Right cardiac atrium (tissue), 5 donors: ENCODE measurements at regions not wholly inside any gene's neighbourhood (a gene's known extent, or its start where the extent isn't known, plus 50 kb on each side); places are given as distances from the start of the nearest gene placed in this dataset.

ENCODE experiments used
- ATAC-seq, 2 donors: fragments of 200-7000 bp; cut with Tn5 transposase; one replicate each; pipeline versions ENCODE4 v1.8.0 to v1.9.1; 2020; ENCODE audit warnings: moderate library complexity in 2 of 2, mild to moderate bottlenecking in 1 of 2
- DNase-seq, 3 donors: peaks; one replicate each; pipeline ENCODE4 v3.0.0-alpha.2; 2020
- H3K27ac ChIP-seq: one replicate; pipeline ENCODE4 v1.5.1; 2013; ENCODE audit warnings: mild to moderate bottlenecking, low read length, control low read depth, moderate library complexity
- H3K27me3 ChIP-seq: one replicate; pipeline ENCODE4 v1.6.1; 2013; ENCODE audit not compliant: control insufficient read depth, insufficient read depth
- H3K4me1 ChIP-seq: one replicate; pipeline ENCODE4 v1.6.1; 2013; ENCODE audit warnings: low read length; ENCODE audit not compliant: control insufficient read depth, insufficient read depth
- H3K4me3 ChIP-seq: one replicate; pipeline ENCODE4 v1.5.1; 2013; ENCODE audit warnings: low read length, control low read depth
- H3K9me3 ChIP-seq: one replicate; pipeline ENCODE4 v1.6.1; 2013; ENCODE audit warnings: low read length; ENCODE audit not compliant: control insufficient read depth
- WGBS: extraction: QIAGEN DNeasy Blood & Tissue Kit; methylation state at CpG from one replicate; pipeline ENCODE4 v1.1.7; 2013; 5-methylcytosine and 5-hydroxymethylcytosine counted together
- intact Hi-C, 4 donors: fragments of 100-400 bp; cut with DNase I; formaldehyde crosslinking; loops; one replicate each; pipeline versions ENCODE4 v1.11.0 to v1.14.0; 2022 to 2023
- donor health status: healthy with polysubstance abuse.
- donor health status: DM: no; HTN: yes; CAD: no.
- donor health status: DM: no; HTN: no; CAD: no.
- donor health status: DM: no; HTN: yes; CAD: no; lungs with severe emphysema.
- donor health status: DM: yes; HTN: yes; CAD: no.

GRCh38 chr6:85113934-85114580 is 335.8 kb upstream of the NT5E start:
- WGBS, result 47% methylated on average over 21 of the region's 21 CpGs
- ATAC-seq (peak in 1 of 2 donors; percentile 38), DNase-seq (peak; percentile 22 to 58 (median 56))
- intact Hi-C loops, result no loop called here
- Histone ChIP-seq H3K27ac (no peak overlapping the region), H3K27me3 (no peaks in the 10 kb centered on the region), H3K4me3 (peak overlapping the region; percentile 16), H3K9me3 (no peaks in the 10 kb centered on the region), H3K4me1 (no peaks in the 10 kb centered on the region)

- Histone ChIP-seq H3K9me3 (no peaks in the 10 kb centered on the region), H3K4me1 (no peaks in the 10 kb centered on the region), H3K27me3 (no peaks in the 10 kb centered on the region), H3K4me3 (no peak overlapping the region), H3K27ac (no peak overlapping the region)
- 79% methylated on average over 1 of the region's 1 CpG for WGBS
- ATAC-seq, result no peak
- no peak for DNase-seq
- intact Hi-C loops, result no loop called here
These were observed 337.3 kb upstream of the NT5E start for GRCh38 chr6:85112540-85112939.

- 56% methylated on average over 8 of the region's 8 CpGs for WGBS
- ATAC-seq, result peak in 1 of 2 donors; percentile 48
- intact Hi-C loops, result no loop called here
- Histone ChIP-seq H3K9me3 (no peaks in the 10 kb centered on the region), H3K27me3 (no peaks in the 10 kb centered on the region), H3K27ac (no peak overlapping the region), H3K4me1 (no peaks in the 10 kb centered on the region), H3K4me3 (no peak overlapping the region)
- DNase-seq, result peak; percentile 21 to 62 (median 50)
These were observed 338.3 kb upstream of the NT5E start for GRCh38 chr6:85111481-85112011.

DNA sequence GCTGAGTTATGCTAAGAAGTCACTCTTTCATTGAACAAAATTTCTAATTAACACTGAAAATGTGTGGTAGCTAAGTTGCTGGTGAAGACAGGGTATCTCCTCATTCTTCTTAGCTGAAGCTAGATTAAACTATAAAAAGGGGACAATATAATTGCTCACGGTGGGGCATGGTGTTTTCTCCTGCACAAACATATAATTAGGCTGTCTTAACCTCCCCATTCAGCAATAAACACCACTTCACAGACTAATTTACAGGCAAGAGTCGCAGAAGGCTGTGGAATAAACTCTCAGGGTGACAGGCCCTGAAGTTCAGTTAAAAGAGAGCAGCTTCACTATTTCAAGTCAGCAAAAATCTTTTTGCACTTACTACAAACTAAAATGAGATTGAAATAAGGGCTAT is 338.9 kb upstream of the NT5E start:
- Histone ChIP-seq H3K9me3 (no peaks in the 10 kb centered on the region), H3K4me3 (no peak overlapping the region), H3K27me3 (no peaks in the 10 kb centered on the region), H3K4me1 (no peaks in the 10 kb centered on the region), H3K27ac (no peak overlapping the region)
- WGBS, result 70% methylated on average over 2 of the region's 2 CpGs
- DNase-seq (no peak), ATAC-seq (no peak)
- intact Hi-C loops, result no loop called here

GRCh38 chr6:85107701-85108100 is 342.2 kb upstream of the NT5E start:
- intact Hi-C loops, result no loop called here
- Histone ChIP-seq H3K4me1 (no peaks in the 10 kb centered on the region), H3K9me3 (no peaks in the 10 kb centered on the region), H3K4me3 (no peak overlapping the region), H3K27me3 (no peaks in the 10 kb centered on the region), H3K27ac (no peak overlapping the region)
- ATAC-seq (no peak), DNase-seq (no peak)
- WGBS, result 62% methylated on average over 1 of the region's 1 CpG

GRCh38 chr6:85096976-85097375 is 332.6 kb upstream of the TBX18 start:
- no peak overlapping the region for H3K4me3 ChIP-seq
- no peaks in the 10 kb centered on the region for H3K9me3 ChIP-seq
- DNase-seq, result no peak
- H3K27me3 ChIP-seq, result no peaks in the 10 kb centered on the region
- ATAC-seq, result no peak
- intact Hi-C loops, result no loop called here
- H3K4me1 ChIP-seq, result no peaks in the 10 kb centered on the region
- WGBS, result 84% methylated on average over 5 of the region's 5 CpGs
- no peak overlapping the region for H3K27ac ChIP-seq

- 36% methylated on average over 1 of the region's 1 CpG for whole genome bisulfite sequencing
- peak in 1 of 2 donors; percentile 55 for ATAC-seq
- Histone ChIP-seq H3K27ac (no peak overlapping the region), H3K4me3 (no peak overlapping the region), H3K9me3 (no peaks in the 10 kb centered on the region), H3K4me1 (no peaks in the 10 kb centered on the region), H3K27me3 (no peaks in the 10 kb centered on the region)
- intact Hi-C loops, result no loop called here
- DNase-seq, result no peak
These were observed 327.8 kb upstream of the TBX18 start for GRCh38 chr6:85092226-85092625.

DNA sequence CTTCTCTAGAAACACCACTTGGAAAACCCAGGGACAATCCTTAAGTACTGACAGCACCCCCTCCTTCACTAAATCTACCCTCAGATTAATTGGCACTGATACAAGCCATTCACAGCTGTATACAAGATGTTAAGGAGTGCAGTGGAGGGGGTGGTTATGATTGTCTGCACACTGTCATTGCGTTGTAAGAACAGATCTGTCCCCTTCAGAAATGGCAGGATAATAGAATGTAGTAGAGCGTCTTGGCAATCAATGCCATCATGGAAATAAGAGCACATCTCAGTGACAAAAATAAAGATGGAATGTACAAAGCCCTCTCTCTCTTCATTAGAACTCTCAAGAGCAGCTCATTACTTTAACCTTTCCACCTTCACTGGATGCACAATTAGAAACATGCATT is 324.9 kb upstream of the TBX18 start:
- DNase-seq, result no peak
- ATAC-seq, result no peak
- H3K9me3 ChIP-seq, result no peaks in the 10 kb centered on the region
- 82% methylated on average over 2 of the region's 2 CpGs for WGBS
- no peak overlapping the region for H3K27ac ChIP-seq
- intact Hi-C loops, result no loop called here
- H3K4me3 ChIP-seq, result no peak overlapping the region
- H3K4me1 ChIP-seq, result no peaks in the 10 kb centered on the region
- H3K27me3 ChIP-seq, result no peaks in the 10 kb centered on the region

GRCh38 chr6:85085875-85086274 is 321.5 kb upstream of the TBX18 start:
- no peaks in the 10 kb centered on the region for H3K27me3 ChIP-seq
- DNase-seq, result no peak
- 90% methylated on average over 2 of the region's 2 CpGs for WGBS
- ATAC-seq, result no peak
- no peaks in the 10 kb centered on the region for H3K4me1 ChIP-seq
- no peak overlapping the region for H3K4me3 ChIP-seq
- no peaks in the 10 kb centered on the region for H3K9me3 ChIP-seq
- intact Hi-C loops, result no loop called here
- no peak overlapping the region for H3K27ac ChIP-seq

- Histone ChIP-seq H3K27me3 (no peaks in the 10 kb centered on the region), H3K27ac (no peak overlapping the region), H3K4me3 (no peak overlapping the region), H3K4me1 (no peaks in the 10 kb centered on the region), H3K9me3 (no peaks in the 10 kb centered on the region)
- intact Hi-C loops, result no loop called here
- WGBS, result 66% methylated on average over 1 of the region's 1 CpG
- ATAC-seq, result no peak
- no peak for DNase-seq
These were observed 316.7 kb upstream of the TBX18 start for GRCh38 chr6:85081102-85081501.

DNA sequence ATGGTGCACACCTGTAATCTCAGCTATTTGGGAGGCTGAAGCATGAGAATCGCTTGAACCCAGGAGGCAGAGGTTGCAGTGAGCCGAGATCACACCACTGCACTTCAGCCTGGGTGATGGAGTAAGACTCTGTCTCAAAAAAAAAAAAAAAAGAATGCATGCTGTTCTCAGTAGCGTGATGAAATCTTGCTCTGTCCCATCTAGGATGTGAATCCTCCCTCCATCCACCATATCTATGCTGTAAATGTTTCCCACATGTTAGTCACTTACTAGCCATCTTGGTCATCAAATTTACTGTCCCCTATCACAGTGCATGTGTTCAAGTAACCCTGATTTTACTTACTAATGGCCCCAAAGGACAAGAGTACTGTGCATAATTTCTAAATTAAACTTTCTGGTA is 315.4 kb upstream of the TBX18 start:
- 76% methylated on average over 3 of the region's 3 CpGs for WGBS
- no peak for ATAC-seq
- no peaks in the 10 kb centered on the region for H3K9me3 ChIP-seq
- no peak overlapping the region for H3K27ac ChIP-seq
- H3K4me1 ChIP-seq, result no peaks in the 10 kb centered on the region
- DNase-seq, result no peak
- H3K27me3 ChIP-seq, result no peaks in the 10 kb centered on the region
- no peak overlapping the region for H3K4me3 ChIP-seq
- intact Hi-C loops, result no loop called here

DNA sequence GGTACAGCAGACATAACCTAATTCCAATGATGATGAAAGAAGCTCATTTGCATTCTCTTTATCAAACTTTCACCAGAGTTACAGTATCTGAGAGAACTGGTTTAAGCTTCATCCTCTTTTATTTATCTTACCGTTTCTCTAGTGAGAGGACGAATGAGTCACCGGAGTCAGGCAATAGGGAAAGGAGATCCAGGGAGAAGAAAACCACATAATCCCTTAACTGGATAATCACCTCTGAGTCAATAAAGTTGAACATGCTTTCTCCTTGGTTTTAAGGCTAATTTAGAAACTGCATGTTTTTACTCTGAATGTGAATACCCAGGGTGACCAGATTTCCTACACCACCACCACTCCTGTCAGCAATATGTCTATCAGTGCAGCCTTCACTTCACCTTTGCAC is 313.7 kb upstream of the TBX18 start:
- intact Hi-C loops, result no loop called here
- no peak for ATAC-seq
- 50% methylated on average over 3 of the region's 3 CpGs for WGBS

More for the DNA sequence above, 313.7 kb upstream of the TBX18 start:
- no peaks in the 10 kb centered on the region for H3K27me3 ChIP-seq
- DNase-seq, result no peak
- no peaks in the 10 kb centered on the region for H3K9me3 ChIP-seq
- no peaks in the 10 kb centered on the region for H3K4me1 ChIP-seq
- H3K27ac ChIP-seq, result no peak overlapping the region
- no peak overlapping the region for H3K4me3 ChIP-seq
